ENCODE measurements at regions not wholly inside any gene's neighbourhood (a gene's known extent, or its start where the extent isn't known, plus 50 kb on each side); places are given as distances from the start of the nearest gene placed in this dataset.

DNA sequence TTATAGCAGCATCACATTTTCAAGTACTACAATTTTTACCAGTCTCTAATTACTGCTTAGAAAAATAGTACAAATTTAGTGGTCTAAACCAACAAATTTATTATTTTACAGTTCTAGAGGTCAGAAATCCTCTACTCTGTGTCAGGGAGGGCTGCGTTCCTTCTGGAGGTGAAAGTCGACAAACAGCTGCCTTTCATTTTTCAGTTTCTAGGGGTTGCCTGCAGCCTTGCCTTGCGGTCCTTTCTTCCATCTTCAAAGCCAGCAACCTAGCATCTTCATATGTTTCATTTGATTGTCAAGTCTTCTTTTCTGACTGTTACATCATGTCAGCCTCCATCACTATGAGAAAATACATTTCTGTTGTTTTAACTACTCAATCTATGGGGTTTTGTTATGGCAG, 1022.1 kb downstream of the CDH18 start:
- no peaks in the 10 kb centered on the region for H3K9me3 ChIP-seq (ENCODE audit: control insufficient read depth, insufficient read depth, low read depth, low read length)
- no peaks in the 10 kb centered on the region for H3K36me3 ChIP-seq (ENCODE audit: control insufficient read depth in 2 of 2, insufficient read depth in 1 of 2, low read length in 2 of 2)
- no peak overlapping the region for H3K27ac ChIP-seq (ENCODE audit: extremely low read depth, low read depth, low read length)
- ChIA-PET POLR2A (no interaction called here), CTCF (interaction anchor here (0.7 kb wide), 1 partner anchor 305 kb away, joined by 4 read pairs; no protein-coding TSS in a partner anchor)
- no peak for TF ChIP-seq EGR2 (tag by site-specific recombination; IDR thresholded peaks at IDR 0.05; ENCODE audit: low read depth)
- H3K4me1 ChIP-seq (ENCODE audit: control insufficient read depth, insufficient read depth, low read length) = no peaks in the 10 kb centered on the region
- no peak overlapping the region for H3K4me3 ChIP-seq (ENCODE audit: low read depth, low read length)

DNA sequence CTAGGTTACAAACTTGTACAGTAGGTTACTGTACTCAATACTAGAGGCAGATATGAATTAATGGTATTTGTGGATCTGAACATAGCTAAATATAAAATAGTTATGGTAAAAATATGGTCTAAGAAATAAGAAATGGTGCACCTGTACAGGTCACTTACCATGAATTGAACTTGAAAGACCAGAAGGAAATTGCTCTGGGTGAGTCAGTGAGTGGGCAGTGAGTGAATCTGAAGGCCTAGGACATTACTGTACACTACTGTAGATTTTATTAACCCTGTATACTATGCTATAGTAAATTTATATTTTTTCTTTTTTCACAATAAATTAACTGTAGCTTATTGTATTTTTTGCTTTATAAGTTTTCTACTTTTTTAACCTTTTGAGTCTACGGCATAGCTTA, 1020.4 kb downstream of the CDH18 start:
- Histone ChIP-seq H3K36me3 (ENCODE audit: control insufficient read depth in 2 of 2, insufficient read depth in 1 of 2, low read length in 2 of 2) (no peaks in the 10 kb centered on the region), H3K4me3 (ENCODE audit: low read depth, low read length) (no peak overlapping the region), H3K9me3 (ENCODE audit: control insufficient read depth, insufficient read depth, low read depth, low read length) (no peaks in the 10 kb centered on the region), H3K4me1 (ENCODE audit: control insufficient read depth, insufficient read depth, low read length) (no peaks in the 10 kb centered on the region), H3K27ac (ENCODE audit: extremely low read depth, low read depth, low read length) (no peak overlapping the region)
- TF ChIP-seq ZNF664 (tag by site-specific recombination; IDR thresholded peaks at IDR 0.05) (no peak), ZNF146 (tag by site-specific recombination; IDR thresholded peaks at IDR 0.05) (no peak), ZNF366 (tag by site-specific recombination; conservative IDR thresholded peaks at IDR 0.05) (no peak), ZFP37 (tag by site-specific recombination; IDR thresholded peaks at IDR 0.05) (no peak), ZNF221 (tag by site-specific recombination; IDR thresholded peaks at IDR 0.05; ENCODE audit: borderline replicate concordance) (no peak), ZNF596 (tag by site-specific recombination; IDR thresholded peaks at IDR 0.05) (no peak), ZNF549 (tag by site-specific recombination; IDR thresholded peaks at IDR 0.05) (no peak), ZNF76 (tag by site-specific recombination; IDR thresholded peaks at IDR 0.05; ENCODE audit: borderline replicate concordance, low read depth) (no peak), FEZF1 (tag by site-specific recombination; IDR thresholded peaks at IDR 0.05) (no peak), ZNF10 (tag by site-specific recombination; IDR thresholded peaks at IDR 0.05) (no peak), ZNF16 (tag by site-specific recombination; IDR thresholded peaks at IDR 0.05; ENCODE audit: low read depth) (no peak), ZNF521 (tag by site-specific recombination; IDR thresholded peaks at IDR 0.05) (no peak)
- TF ChIP-seq, protein P1, sequence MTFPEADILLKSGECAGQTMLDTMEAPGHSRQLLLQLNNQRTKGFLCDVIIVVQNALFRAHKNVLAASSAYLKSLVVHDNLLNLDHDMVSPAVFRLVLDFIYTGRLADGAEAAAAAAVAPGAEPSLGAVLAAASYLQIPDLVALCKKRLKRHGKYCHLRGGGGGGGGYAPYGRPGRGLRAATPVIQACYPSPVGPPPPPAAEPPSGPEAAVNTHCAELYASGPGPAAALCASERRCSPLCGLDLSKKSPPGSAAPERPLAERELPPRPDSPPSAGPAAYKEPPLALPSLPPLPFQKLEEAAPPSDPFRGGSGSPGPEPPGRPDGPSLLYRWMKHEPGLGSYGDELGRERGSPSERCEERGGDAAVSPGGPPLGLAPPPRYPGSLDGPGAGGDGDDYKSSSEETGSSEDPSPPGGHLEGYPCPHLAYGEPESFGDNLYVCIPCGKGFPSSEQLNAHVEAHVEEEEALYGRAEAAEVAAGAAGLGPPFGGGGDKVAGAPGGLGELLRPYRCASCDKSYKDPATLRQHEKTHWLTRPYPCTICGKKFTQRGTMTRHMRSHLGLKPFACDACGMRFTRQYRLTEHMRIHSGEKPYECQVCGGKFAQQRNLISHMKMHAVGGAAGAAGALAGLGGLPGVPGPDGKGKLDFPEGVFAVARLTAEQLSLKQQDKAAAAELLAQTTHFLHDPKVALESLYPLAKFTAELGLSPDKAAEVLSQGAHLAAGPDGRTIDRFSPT (tag by site-specific recombination; IDR thresholded peaks at IDR 0.05) = no peak
- TF ChIP-seq, protein P2, sequence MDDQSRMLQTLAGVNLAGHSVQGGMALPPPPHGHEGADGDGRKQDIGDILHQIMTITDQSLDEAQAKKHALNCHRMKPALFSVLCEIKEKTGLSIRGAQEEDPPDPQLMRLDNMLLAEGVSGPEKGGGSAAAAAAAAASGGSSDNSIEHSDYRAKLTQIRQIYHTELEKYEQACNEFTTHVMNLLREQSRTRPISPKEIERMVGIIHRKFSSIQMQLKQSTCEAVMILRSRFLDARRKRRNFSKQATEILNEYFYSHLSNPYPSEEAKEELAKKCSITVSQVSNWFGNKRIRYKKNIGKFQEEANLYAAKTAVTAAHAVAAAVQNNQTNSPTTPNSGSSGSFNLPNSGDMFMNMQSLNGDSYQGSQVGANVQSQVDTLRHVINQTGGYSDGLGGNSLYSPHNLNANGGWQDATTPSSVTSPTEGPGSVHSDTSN (CRISPR knock-in tag; IDR thresholded peaks at IDR 0.05) = no peak
- TF ChIP-seq, protein P3, sequence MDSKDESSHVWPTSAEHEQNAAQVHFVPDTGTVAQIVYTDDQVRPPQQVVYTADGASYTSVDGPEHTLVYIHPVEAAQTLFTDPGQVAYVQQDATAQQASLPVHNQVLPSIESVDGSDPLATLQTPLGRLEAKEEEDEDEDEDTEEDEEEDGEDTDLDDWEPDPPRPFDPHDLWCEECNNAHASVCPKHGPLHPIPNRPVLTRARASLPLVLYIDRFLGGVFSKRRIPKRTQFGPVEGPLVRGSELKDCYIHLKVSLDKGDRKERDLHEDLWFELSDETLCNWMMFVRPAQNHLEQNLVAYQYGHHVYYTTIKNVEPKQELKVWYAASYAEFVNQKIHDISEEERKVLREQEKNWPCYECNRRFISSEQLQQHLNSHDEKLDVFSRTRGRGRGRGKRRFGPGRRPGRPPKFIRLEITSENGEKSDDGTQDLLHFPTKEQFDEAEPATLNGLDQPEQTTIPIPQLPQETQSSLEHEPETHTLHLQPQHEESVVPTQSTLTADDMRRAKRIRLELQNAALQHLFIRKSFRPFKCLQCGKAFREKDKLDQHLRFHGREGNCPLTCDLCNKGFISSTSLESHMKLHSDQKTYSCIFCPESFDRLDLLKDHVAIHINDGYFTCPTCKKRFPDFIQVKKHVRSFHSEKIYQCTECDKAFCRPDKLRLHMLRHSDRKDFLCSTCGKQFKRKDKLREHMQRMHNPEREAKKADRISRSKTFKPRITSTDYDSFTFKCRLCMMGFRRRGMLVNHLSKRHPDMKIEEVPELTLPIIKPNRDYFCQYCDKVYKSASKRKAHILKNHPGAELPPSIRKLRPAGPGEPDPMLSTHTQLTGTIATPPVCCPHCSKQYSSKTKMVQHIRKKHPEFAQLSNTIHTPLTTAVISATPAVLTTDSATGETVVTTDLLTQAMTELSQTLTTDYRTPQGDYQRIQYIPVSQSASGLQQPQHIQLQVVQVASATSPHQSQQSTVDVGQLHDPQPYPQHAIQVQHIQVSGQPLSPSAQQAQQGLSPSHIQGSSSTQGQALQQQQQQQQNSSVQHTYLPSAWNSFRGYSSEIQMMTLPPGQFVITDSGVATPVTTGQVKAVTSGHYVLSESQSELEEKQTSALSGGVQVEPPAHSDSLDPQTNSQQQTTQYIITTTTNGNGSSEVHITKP (tag by site-specific recombination; IDR thresholded peaks at IDR 0.05) = no peak
- TF ChIP-seq, protein P4, sequence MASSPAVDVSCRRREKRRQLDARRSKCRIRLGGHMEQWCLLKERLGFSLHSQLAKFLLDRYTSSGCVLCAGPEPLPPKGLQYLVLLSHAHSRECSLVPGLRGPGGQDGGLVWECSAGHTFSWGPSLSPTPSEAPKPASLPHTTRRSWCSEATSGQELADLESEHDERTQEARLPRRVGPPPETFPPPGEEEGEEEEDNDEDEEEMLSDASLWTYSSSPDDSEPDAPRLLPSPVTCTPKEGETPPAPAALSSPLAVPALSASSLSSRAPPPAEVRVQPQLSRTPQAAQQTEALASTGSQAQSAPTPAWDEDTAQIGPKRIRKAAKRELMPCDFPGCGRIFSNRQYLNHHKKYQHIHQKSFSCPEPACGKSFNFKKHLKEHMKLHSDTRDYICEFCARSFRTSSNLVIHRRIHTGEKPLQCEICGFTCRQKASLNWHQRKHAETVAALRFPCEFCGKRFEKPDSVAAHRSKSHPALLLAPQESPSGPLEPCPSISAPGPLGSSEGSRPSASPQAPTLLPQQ (tag by site-specific recombination; IDR thresholded peaks at IDR 0.05) = no peak
- CTCF ChIA-PET = no interaction called here
- POLR2A ChIA-PET = no interaction called here

Measured in HEK293 (cell line).